Fibroblast of villous mesenchyme (primary cell): ENCODE measurements at regions not wholly inside any gene's neighbourhood (a gene's known extent, or its start where the extent isn't known, plus 50 kb on each side); places are given as distances from the start of the nearest gene placed in this dataset.

Experiments used
- DNase-seq: peaks from one replicate; pipeline ENCODE4 v3.0.0-alpha.2; 2010; ENCODE audit warnings: low read depth
- H3K4me3 ChIP-seq: 2 replicates; pipeline ENCODE4 v1.5.1; 2011; ENCODE audit warnings: low read depth, mild to moderate bottlenecking, low read length
- TF ChIP-seq, protein P1 (sequence below): IDR thresholded peaks from 2 replicates; pipeline ENCODE4 v1.5.1; 2012; ENCODE audit warnings: low read depth, mild to moderate bottlenecking, low read length; ENCODE audit not compliant: insufficient read depth

- TF ChIP-seq, protein P1, sequence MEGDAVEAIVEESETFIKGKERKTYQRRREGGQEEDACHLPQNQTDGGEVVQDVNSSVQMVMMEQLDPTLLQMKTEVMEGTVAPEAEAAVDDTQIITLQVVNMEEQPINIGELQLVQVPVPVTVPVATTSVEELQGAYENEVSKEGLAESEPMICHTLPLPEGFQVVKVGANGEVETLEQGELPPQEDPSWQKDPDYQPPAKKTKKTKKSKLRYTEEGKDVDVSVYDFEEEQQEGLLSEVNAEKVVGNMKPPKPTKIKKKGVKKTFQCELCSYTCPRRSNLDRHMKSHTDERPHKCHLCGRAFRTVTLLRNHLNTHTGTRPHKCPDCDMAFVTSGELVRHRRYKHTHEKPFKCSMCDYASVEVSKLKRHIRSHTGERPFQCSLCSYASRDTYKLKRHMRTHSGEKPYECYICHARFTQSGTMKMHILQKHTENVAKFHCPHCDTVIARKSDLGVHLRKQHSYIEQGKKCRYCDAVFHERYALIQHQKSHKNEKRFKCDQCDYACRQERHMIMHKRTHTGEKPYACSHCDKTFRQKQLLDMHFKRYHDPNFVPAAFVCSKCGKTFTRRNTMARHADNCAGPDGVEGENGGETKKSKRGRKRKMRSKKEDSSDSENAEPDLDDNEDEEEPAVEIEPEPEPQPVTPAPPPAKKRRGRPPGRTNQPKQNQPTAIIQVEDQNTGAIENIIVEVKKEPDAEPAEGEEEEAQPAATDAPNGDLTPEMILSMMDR = no peak
- no peak for DNase-seq
- H3K4me3 ChIP-seq = no peak overlapping the region
These were observed 449.1 kb downstream of the BCL11B start for GRCh38 chr14:98822917-98823316.

- no peak overlapping the region for H3K4me3 ChIP-seq
- TF ChIP-seq, protein P1 = no peak
- DNase-seq = no peak
These were observed 445.4 kb downstream of the BCL11B start for GRCh38 chr14:98826618-98827017.

DNA sequence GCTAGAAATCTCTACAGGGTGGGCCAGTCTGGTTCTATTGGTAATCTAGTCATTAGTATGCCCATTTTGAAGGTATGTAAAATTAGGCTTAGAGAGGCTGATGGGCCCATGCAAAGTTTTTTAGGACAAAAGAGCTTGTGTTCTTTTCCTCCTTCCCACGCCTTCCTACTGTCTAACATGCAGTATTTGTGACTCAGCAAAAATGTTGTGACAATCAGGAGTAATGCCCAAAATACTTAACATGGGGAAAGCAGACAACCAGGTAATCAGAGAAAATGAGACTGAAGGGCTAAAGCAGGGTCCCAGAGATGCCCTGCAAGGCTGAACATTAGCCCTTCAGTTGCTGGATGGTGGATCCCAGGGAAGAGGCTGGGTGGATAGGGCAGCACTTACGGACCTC is 437.9 kb downstream of the BCL11B start:
- TF ChIP-seq, protein P1 = no peak
- H3K4me3 ChIP-seq = no peak overlapping the region
- DNase-seq = no peak

DNA sequence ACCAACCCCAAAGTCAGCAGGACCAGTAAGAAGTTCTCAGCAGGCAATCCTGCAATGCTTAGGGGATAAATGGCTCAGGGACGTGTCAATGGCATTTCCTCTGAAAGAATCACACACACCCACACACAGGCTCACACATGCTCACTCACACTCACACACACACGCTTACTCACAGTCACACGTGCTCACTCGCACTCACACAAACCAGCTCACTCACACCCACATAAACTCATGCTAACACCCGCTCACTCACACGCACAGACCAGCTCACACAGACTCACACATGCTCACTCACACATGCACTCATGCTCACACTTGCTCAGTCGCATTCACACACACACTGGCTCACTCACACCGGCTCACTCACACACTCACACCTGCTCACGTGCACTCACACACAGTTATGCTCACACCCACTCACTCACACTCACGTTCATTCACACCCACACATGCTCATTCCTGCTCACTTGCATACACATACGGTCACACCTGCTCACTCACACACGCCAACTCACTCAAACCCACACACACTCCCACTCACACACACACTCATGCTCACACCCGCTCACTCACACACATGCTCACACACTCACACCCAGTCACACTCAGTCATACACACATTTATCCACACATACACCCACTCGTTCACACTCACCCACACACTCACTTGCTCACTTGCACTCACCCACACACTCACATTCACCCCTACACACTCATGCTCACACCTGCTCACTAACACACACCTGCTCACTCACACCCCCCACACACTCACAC is 436.8 kb downstream of the BCL11B start:
- no peak for DNase-seq
- TF ChIP-seq, protein P1 = no peak
- H3K4me3 ChIP-seq = no peak overlapping the region

GRCh38 chr14:98835825-98836100 is 436.2 kb downstream of the BCL11B start:
- TF ChIP-seq, protein P1 = no peak
- H3K4me3 ChIP-seq = no peak overlapping the region
- no peak for DNase-seq

DNA sequence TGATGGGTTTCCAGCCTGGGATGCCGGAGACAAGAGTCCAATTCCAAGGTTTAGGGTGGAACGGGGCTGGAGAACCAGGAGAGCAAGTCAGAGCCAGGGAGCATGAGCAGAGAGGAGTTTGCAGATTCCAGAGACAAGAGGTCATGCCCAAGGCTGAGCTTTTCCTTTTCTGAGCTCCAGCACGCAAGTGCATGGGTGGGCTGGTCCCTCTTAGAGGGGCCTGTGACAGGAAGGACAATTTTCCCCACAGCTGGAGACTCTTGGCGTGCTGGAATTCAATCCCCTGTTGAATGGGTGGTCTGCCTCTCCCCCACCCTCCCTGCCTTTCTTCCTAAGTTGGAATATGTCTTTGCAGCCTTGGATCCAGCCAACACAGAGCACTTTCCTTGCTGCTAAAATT is 431.9 kb downstream of the BCL11B start:
- DNase-seq = no peak
- TF ChIP-seq, protein P1 = no peak
- H3K4me3 ChIP-seq = no peak overlapping the region

DNA sequence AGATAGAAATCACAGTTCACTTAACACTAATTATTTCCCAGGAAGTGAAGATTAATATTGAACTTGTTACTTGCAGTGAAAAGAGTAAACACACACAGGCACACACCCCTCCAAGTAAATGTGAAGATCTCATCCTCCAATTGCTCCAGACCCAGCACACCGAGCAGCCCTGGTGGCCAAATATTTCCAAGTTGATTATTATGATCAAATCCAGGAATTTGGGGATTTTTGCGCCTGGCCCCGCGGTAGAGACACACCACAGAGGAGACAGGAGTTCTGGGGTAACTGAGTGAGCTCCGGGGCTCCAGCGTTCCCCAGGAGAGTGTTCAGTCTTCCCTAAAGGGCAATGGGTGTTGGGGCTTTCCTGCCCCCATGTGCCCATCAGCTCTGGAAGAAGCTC is 431.5 kb downstream of the BCL11B start:
- DNase-seq = no peak
- H3K4me3 ChIP-seq = no peak overlapping the region
- TF ChIP-seq, protein P1 = no peak
